Gastroesophageal sphincter (tissue), 4 donors: ENCODE measurements at regions not wholly inside any gene's neighbourhood (a gene's known extent, or its start where the extent isn't known, plus 50 kb on each side); places are given as distances from the start of the nearest gene placed in this dataset.
"Not testable (repeated sequence)": the region's sequence is repeated elsewhere in the genome, so short reads cannot be mapped to it uniquely, and the experiment has no call there.

ENCODE experiments used
- ATAC-seq: fragments of 150-250 bp; one replicate; pipeline ENCODE4 v1.9.1; 2016; ENCODE audit warnings: mild to moderate bottlenecking, moderate library complexity
- H3K27ac ChIP-seq, 4 donors: fragments of 200-600 bp; sonication (generic) in 3 of 4; 1 replicate in 3 of 4; 2 replicates in 1 of 4; pipeline ENCODE4 v1.5.1; 2016 to 2019
- H3K27me3 ChIP-seq: fragments of 200-600 bp; sonication (generic); one replicate; pipeline ENCODE4 v1.5.1; 2019
- H3K36me3 ChIP-seq, 2 donors: fragments of 200-600 bp; sonication (generic); one replicate each; pipeline ENCODE4 v1.5.1; 2019; ENCODE audit warnings: control low read depth in 1 of 2
- H3K4me1 ChIP-seq, 3 donors: fragments of 200-600 bp; sonication (generic); 1 replicate in 2 of 3; 2 replicates in 1 of 3; pipeline ENCODE4 v1.5.1; 2016 to 2019; ENCODE audit warnings: control low read depth in 2 of 3
- H3K4me3 ChIP-seq, 2 donors: fragments of 200-600 bp; sonication (generic); one replicate each; pipeline ENCODE4 v1.5.1; 2019; ENCODE audit warnings: mild to moderate bottlenecking in 1 of 2, moderate library complexity in 1 of 2
- H3K9me3 ChIP-seq, 3 donors: fragments of 200-600 bp; sonication (generic); one replicate each; pipeline ENCODE4 v1.5.1; 2017 to 2019; ENCODE audit warnings: control low read depth in 2 of 3
- CTCF ChIP-seq, 4 experiments: fragments of 200-600 bp in 2 of 4; fragments of 450-650 bp in 2 of 4; sonication (generic) in 1 of 4; IDR thresholded peaks; one replicate each; pipeline ENCODE4 v1.5.1; 2017 to 2019; ENCODE audit warnings: antibody characterized with exemption in 4 of 4, mild to moderate bottlenecking in 2 of 4, moderate library complexity in 2 of 4
- EP300 ChIP-seq: sonication (generic); formaldehyde crosslinking; IDR thresholded peaks from one replicate; pipeline ENCODE4 v1.6.1; 2017; ENCODE audit warnings: antibody characterized with exemption, mild to moderate bottlenecking
- POLR2A ChIP-seq, 2 donors: fragments of 450-650 bp; IDR thresholded peaks; one replicate each; pipeline ENCODE4 v1.6.1; 2017; ENCODE audit warnings: antibody characterized with exemption in 2 of 2, mild to moderate bottlenecking in 2 of 2, moderate library complexity in 1 of 2
- POLR2AphosphoS5 ChIP-seq: sonication (generic); formaldehyde crosslinking; IDR thresholded peaks from one replicate; pipeline ENCODE4 v1.6.1; 2017; ENCODE audit warnings: antibody characterized with exemption
- WGBS, 2 donors: methylation state at CpG; one replicate each; pipeline ENCODE4 v1.1.5; 2018; ENCODE audit warnings: low coverage in 1 of 2; 5-methylcytosine and 5-hydroxymethylcytosine counted together

GRCh38 chr4:57184378-57185029 lies 74.3 kb upstream of the IGFBP7 start:
- TF ChIP-seq CTCF (IDR thresholded peaks at IDR 0.05) (no peak), POLR2AphosphoS5 (no peak), EP300 (no peak), POLR2A (IDR thresholded peaks at IDR 0.05) (no peak)
- ATAC-seq, result no peak
- no peaks in the 10 kb centered on the region for H3K27me3 ChIP-seq
- no peaks in the 10 kb centered on the region for H3K9me3 ChIP-seq
- H3K27ac ChIP-seq, result no peak overlapping the region
- H3K4me3 ChIP-seq, result no peak overlapping the region
- H3K4me1 ChIP-seq, result no peaks in the 10 kb centered on the region
- no peaks in the 10 kb centered on the region for H3K36me3 ChIP-seq
- WGBS, 2 donors, result 88 to 92% methylated on average over 6 to 8 of the region's 18 CpGs

DNA sequence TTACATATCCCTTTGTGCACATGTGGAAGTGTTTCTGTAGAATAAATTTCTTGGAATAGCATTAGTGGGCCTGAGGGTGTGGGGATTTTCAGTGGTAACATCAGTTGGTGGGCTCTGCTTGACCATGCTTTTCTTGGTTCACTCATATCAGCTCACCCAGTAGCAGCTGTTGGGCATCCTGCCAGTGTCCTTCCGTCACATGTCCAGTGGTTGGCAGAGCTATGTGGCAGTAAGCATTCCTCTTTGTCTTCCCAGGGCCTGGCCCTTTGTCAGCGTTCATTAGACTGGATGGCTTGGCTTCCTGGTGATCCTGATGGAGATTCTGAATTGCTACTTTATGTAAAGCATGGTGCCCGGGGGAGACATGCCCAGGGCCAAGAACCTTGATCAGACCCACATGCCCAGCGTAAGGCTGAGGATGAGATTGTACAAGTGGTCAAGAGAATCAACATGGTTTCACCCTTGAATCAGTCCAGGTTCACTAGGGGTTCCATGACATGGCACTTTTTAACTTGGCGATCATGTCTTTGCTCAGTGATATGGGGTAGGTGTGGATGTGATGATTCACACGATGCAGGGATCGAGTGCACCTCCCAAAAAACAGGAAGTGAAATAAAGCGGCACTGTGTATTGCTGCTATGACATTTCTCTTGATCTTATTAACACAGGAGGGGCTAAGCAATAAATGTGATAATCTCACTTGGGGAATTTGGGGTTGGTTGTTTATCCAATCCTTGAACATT lies 72.1 kb upstream of the IGFBP7 start:
- TF ChIP-seq POLR2A (IDR thresholded peaks at IDR 0.05), result no peak
- no peak for TF ChIP-seq CTCF (IDR thresholded peaks at IDR 0.05)
- TF ChIP-seq POLR2AphosphoS5, result no peak
- no peak for TF ChIP-seq EP300
- ATAC-seq, result no peak

GRCh38 chr4:57173136-57173535 lies 63.0 kb upstream of the IGFBP7 start:
- not testable (repeated sequence) for H3K36me3 ChIP-seq, ATAC-seq, H3K4me1 ChIP-seq, H3K4me3 ChIP-seq, H3K27ac ChIP-seq, H3K9me3 ChIP-seq, H3K27me3 ChIP-seq
- WGBS, 2 donors, result no CpG with 5 or more reads among the region's 30 CpGs

More for the DNA sequence above, 72.1 kb upstream of the IGFBP7 start:
- H3K4me3 ChIP-seq, result no peak overlapping the region
- H3K36me3 ChIP-seq, result no peaks in the 10 kb centered on the region
- no peaks in the 10 kb centered on the region for H3K9me3 ChIP-seq
- H3K27me3 ChIP-seq, result no peaks in the 10 kb centered on the region
- WGBS, 2 donors, result 90 to 94% methylated on average over 2 to 4 of the region's 8 CpGs
- H3K27ac ChIP-seq, result no peak overlapping the region
- H3K4me1 ChIP-seq, result no peaks in the 10 kb centered on the region

- Histone ChIP-seq H3K27ac (no peak overlapping the region), H3K9me3 (no peaks in the 10 kb centered on the region), H3K4me3 (no peak overlapping the region), H3K4me1 (no peaks in the 10 kb centered on the region), H3K27me3 (no peaks in the 10 kb centered on the region), H3K36me3 (no peaks in the 10 kb centered on the region)
- WGBS, 2 donors, result 44 to 59% methylated on average over 1 to 3 of the region's 3 CpGs
- ATAC-seq, result no peak
- TF ChIP-seq CTCF (IDR thresholded peaks at IDR 0.05) (no peak), POLR2AphosphoS5 (no peak), EP300 (no peak), POLR2A (IDR thresholded peaks at IDR 0.05) (no peak)
Measured at GRCh38 chr4:57172065-57172464, 61.9 kb upstream of the IGFBP7 start.

GRCh38 chr4:57168982-57169381 lies 58.8 kb upstream of the IGFBP7 start:
- WGBS, 2 donors, result 54 to 83% methylated on average over 2 of the region's 3 CpGs
- Histone ChIP-seq H3K27ac (no peak overlapping the region), H3K4me3 (no peak overlapping the region), H3K9me3 (no peaks in the 10 kb centered on the region), H3K27me3 (no peaks in the 10 kb centered on the region), H3K36me3 (no peaks in the 10 kb centered on the region), H3K4me1 (peaks cover 0 to 6% (median 0%) of the 10 kb centered on the region in 3 donors)
- no peak for ATAC-seq
- TF ChIP-seq POLR2AphosphoS5, result no peak
